ENCODE measurements at regions not wholly inside any gene's neighbourhood (a gene's known extent, or its start where the extent isn't known, plus 50 kb on each side); places are given as distances from the start of the nearest gene placed in this dataset.

DNA sequence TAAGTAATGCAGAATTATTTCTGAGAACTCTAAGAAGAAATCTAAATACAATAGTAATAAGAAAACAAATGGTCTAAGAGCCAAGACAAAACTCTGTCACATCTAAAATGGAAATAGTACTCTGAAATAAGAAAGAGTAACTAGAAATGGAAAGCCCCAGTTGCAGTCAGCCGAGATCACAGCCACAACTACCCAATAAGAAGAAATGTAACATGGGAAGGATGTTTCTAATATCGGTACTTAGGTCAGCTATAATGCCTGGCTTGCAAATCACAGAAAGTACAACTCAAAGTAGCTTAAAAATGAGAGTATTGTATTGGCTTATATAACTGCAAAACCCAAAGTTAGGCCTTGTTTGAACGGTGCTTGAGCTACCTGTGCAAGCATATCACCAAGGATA lies 58.6 kb upstream of the USP25 start:
- TF ChIP-seq POLR2A (IDR thresholded peaks at IDR 0.05) = no peak
- no peak for TF ChIP-seq EP300 (IDR thresholded peaks at IDR 0.05)
- TF ChIP-seq, protein P1, sequence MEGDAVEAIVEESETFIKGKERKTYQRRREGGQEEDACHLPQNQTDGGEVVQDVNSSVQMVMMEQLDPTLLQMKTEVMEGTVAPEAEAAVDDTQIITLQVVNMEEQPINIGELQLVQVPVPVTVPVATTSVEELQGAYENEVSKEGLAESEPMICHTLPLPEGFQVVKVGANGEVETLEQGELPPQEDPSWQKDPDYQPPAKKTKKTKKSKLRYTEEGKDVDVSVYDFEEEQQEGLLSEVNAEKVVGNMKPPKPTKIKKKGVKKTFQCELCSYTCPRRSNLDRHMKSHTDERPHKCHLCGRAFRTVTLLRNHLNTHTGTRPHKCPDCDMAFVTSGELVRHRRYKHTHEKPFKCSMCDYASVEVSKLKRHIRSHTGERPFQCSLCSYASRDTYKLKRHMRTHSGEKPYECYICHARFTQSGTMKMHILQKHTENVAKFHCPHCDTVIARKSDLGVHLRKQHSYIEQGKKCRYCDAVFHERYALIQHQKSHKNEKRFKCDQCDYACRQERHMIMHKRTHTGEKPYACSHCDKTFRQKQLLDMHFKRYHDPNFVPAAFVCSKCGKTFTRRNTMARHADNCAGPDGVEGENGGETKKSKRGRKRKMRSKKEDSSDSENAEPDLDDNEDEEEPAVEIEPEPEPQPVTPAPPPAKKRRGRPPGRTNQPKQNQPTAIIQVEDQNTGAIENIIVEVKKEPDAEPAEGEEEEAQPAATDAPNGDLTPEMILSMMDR (IDR thresholded peaks at IDR 0.05) = no peak
